KMS-11 (cell line): ENCODE measurements at regions not wholly inside any gene's neighbourhood (a gene's known extent, or its start where the extent isn't known, plus 50 kb on each side); places are given as distances from the start of the nearest gene placed in this dataset.

Experiments
- H2AFZ ChIP-seq: fragments of 200-600 bp; sonication (generic); 2 replicates; pipeline ENCODE4 v1.6.1; 2016; ENCODE audit warnings: antibody characterized with exemption, mixed run types, low read depth
- H3K27ac ChIP-seq: fragments of 200-600 bp; sonication (generic); 2 replicates; pipeline ENCODE4 v1.6.1; 2016; ENCODE audit warnings: mild to moderate bottlenecking, mixed run types
- H3K27me3 ChIP-seq: fragments of 200-600 bp; sonication (generic); 2 replicates; pipeline ENCODE4 v1.6.1; 2017; ENCODE audit warnings: mild to moderate bottlenecking, low read depth, mixed run types, moderate library complexity; ENCODE audit not compliant: insufficient read depth
- H3K36me3 ChIP-seq: fragments of 200-600 bp; sonication (generic); 2 replicates; pipeline ENCODE4 v1.6.1; 2017; ENCODE audit warnings: mild to moderate bottlenecking, mixed run types; ENCODE audit not compliant: insufficient read depth
- H3K4me1 ChIP-seq: fragments of 200-600 bp; sonication (generic); 2 replicates; pipeline ENCODE4 v1.6.1; 2016; ENCODE audit warnings: mild to moderate bottlenecking, low read depth, mixed run types; ENCODE audit not compliant: poor library complexity, severe bottlenecking
- H3K4me2 ChIP-seq: fragments of 200-600 bp; sonication (generic); 2 replicates; pipeline ENCODE4 v1.7.0; 2016; ENCODE audit warnings: mild to moderate bottlenecking, mixed run types
- H3K4me3 ChIP-seq: fragments of 200-600 bp; sonication (generic); IDR thresholded peaks from 2 replicates; pipeline ENCODE4 v1.6.1; 2017; ENCODE audit warnings: low read depth, low read length, mixed read lengths; ENCODE audit not compliant: insufficient read depth
- H3K79me2 ChIP-seq: fragments of 200-600 bp; sonication (generic); 2 replicates; pipeline ENCODE4 v1.6.1; 2016; ENCODE audit warnings: low read depth, mixed run types; ENCODE audit not compliant: insufficient read depth
- H3K9ac ChIP-seq: fragments of 200-600 bp; sonication (generic); 2 replicates; pipeline ENCODE4 v1.6.1; 2016; ENCODE audit warnings: mild to moderate bottlenecking, mixed run types
- H4K20me1 ChIP-seq: fragments of 200-600 bp; sonication (generic); 2 replicates; pipeline ENCODE4 v1.6.1; 2016; ENCODE audit warnings: mild to moderate bottlenecking, mixed run types; ENCODE audit not compliant: insufficient read depth
- TF ChIP-seq, protein P1 (sequence below): fragments of 200-600 bp; sonication (generic); conservative IDR thresholded peaks from 2 replicates; pipeline ENCODE4 v1.6.1; 2017; ENCODE audit warnings: low read depth, mild to moderate bottlenecking, antibody characterized with exemption, low read length, moderate library complexity, mixed read lengths

DNA sequence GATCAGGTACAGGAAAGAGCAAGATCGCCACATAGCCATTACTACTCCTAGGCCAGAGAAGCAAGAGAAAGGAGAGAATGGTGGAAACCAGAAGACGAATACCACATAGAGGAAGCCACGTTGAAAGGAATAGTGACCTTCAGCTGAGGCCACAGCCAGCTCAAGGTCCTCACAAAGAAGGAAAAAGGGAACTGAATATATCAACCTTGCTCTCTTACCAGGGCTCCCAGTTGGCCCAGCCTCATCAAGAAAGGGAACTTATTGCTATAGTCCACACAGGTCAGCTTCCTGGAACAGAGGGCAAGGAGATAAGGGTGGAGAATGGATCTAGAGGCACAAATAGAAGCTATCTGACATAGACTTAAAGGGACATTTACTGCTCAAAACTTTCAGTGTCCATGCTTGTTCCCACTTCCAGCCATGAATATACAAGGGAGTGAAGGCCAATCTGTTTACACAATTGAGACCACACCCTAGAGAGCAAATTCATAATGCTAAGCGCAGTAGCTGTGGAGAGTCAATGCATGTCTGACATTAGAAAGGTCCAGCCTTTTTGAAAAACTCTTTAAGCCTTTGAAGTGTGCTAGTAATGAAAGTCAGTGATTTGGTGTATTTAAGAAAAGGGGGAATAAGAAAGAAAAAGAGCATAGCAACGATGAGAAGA, 120.7 kb upstream of the ZC3H11B start:
- H4K20me1 ChIP-seq = no peaks in the 10 kb centered on the region
- TF ChIP-seq, protein P1, sequence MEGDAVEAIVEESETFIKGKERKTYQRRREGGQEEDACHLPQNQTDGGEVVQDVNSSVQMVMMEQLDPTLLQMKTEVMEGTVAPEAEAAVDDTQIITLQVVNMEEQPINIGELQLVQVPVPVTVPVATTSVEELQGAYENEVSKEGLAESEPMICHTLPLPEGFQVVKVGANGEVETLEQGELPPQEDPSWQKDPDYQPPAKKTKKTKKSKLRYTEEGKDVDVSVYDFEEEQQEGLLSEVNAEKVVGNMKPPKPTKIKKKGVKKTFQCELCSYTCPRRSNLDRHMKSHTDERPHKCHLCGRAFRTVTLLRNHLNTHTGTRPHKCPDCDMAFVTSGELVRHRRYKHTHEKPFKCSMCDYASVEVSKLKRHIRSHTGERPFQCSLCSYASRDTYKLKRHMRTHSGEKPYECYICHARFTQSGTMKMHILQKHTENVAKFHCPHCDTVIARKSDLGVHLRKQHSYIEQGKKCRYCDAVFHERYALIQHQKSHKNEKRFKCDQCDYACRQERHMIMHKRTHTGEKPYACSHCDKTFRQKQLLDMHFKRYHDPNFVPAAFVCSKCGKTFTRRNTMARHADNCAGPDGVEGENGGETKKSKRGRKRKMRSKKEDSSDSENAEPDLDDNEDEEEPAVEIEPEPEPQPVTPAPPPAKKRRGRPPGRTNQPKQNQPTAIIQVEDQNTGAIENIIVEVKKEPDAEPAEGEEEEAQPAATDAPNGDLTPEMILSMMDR = no peak
- no peak overlapping the region for H3K27ac ChIP-seq
- no peaks in the 10 kb centered on the region for H3K36me3 ChIP-seq
- H2AFZ ChIP-seq = no peak overlapping the region
- H3K27me3 ChIP-seq = no peaks in the 10 kb centered on the region
- H3K4me1 ChIP-seq = no peaks in the 10 kb centered on the region
- H3K4me3 ChIP-seq = no peak overlapping the region
- H3K9ac ChIP-seq = no peak overlapping the region
- no peak overlapping the region for H3K4me2 ChIP-seq
- H3K79me2 ChIP-seq = no peaks in the 10 kb centered on the region

DNA sequence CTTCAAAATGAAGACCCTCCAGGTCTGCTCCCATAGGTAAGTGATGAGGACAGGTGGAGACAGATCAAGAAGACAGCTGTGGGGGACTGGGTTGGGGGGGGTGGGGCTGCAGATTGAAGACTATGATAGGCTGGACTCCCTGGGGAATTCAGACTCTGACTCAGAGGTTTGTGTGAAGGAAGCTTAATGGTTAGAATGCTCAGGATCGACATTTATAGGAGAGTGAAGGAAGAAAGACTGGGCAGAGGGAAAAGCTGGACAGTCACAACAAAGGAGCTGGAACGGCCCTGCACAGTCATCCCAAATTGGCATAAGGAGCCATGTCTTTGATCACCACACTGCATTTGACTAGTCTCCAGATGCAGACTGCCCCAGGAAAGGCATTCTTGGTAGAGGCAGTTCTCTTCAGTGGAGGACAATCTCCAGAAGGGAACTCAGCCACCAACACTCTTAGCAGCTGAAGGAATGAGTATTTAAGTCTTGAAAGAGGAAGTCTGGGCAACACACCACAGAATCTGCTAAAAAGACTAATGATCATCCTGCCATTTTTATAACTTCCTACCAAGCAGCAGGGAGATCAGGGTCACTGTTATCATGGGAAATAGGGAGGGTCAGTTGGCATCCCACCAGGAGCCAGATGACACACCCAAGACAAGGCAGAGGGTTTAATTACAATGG, 120.0 kb upstream of the ZC3H11B start:
- H3K36me3 ChIP-seq = no peaks in the 10 kb centered on the region
- no peak overlapping the region for H3K9ac ChIP-seq
- H3K27ac ChIP-seq = no peak overlapping the region

DNA sequence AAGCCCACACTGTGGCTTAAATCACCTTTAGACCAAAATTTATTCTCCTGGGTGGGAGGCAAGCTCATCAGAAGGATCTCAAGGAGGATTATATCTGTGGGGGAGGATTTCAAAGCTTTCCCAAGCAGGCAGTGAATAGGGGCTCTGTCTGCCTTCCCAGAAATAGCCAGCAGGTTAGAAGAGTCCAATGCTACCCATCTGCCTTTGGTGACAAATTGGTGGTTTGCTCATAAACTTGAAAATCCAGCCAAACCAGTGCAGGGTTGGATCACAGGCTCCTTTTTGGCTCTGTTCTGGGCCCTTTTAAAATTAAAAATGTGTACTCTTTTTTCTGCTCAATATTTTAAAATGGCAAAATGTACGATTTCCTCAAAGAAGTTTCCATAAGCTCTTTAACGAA, 118.9 kb upstream of the ZC3H11B start:
- Histone ChIP-seq H3K9ac (no peak overlapping the region), H3K4me1 (no peaks in the 10 kb centered on the region), H3K36me3 (no peaks in the 10 kb centered on the region), H3K4me3 (no peak overlapping the region), H4K20me1 (no peaks in the 10 kb centered on the region), H3K27me3 (no peaks in the 10 kb centered on the region), H2AFZ (no peak overlapping the region), H3K27ac (no peak overlapping the region), H3K4me2 (no peak overlapping the region), H3K79me2 (no peaks in the 10 kb centered on the region)
- TF ChIP-seq, protein P1 = no peak

More for the DNA sequence above, 120.0 kb upstream of the ZC3H11B start:
- Histone ChIP-seq H2AFZ (no peak overlapping the region), H3K4me3 (no peak overlapping the region), H3K4me2 (no peak overlapping the region), H3K79me2 (no peaks in the 10 kb centered on the region), H3K4me1 (no peaks in the 10 kb centered on the region), H3K27me3 (no peaks in the 10 kb centered on the region), H4K20me1 (no peaks in the 10 kb centered on the region)
- TF ChIP-seq, protein P1 = no peak

DNA sequence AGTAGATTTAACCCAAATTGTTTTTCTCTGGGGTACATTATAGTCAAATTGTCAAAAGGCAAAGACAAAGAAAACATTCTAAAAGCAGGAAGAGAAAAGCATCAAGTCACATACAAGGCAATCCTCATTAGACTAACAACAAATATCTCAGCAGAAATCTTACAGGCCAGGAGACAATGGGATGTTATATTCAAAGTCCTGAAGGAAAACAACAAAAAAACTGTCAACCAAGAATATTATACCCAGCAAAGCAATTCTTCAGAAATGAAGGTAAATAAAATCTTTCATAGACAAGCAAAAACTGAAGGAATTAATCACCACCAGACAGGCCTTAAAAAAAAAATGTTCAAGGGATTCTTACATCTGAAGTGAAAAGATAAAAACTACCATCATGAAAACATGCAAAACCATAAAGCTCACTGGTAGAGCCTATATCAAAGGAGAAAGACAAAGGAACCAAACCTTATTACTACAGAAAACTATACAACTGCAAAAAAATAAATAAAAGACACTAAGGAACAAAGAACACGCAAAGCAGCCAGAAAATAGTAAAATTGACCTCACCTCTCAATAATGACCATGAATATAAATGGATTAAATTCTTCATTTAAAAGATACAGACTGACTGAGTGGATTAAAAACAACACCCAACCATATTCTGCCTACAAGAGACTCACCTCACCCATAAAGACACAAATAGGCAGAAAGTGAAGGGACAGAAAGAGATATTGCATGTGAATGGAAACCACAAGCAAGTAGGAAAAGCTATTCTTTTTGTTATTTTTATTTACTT, 113.8 kb upstream of the ZC3H11B start:
- Histone ChIP-seq H3K4me2 (no peak overlapping the region), H3K4me1 (no peaks in the 10 kb centered on the region)
- TF ChIP-seq, protein P1 = no peak

More for the DNA sequence above, 113.8 kb upstream of the ZC3H11B start:
- no peak overlapping the region for H3K4me3 ChIP-seq
- H3K79me2 ChIP-seq = no peaks in the 10 kb centered on the region
- H3K27me3 ChIP-seq = no peaks in the 10 kb centered on the region
- no peak overlapping the region for H2AFZ ChIP-seq
- no peaks in the 10 kb centered on the region for H4K20me1 ChIP-seq
- no peaks in the 10 kb centered on the region for H3K36me3 ChIP-seq
- H3K9ac ChIP-seq = no peak overlapping the region
- no peak overlapping the region for H3K27ac ChIP-seq
